HL-60/S4 treated with phorbol 12-myristate 13-acetate at 8.2 ng/mL for 4 days and 3 days (cell line): ENCODE measurements at regions not wholly inside any gene's neighbourhood (a gene's known extent, or its start where the extent isn't known, plus 50 kb on each side); places are given as distances from the start of the nearest gene placed in this dataset.
"Not testable (repeated sequence)": the region's sequence is repeated elsewhere in the genome, so short reads cannot be mapped to it uniquely, and the experiment has no call there.

Experiments
- in situ Hi-C: fragments of 300-500 bp; cut with MboI; formaldehyde crosslinking; loops from 2 replicates; pipeline ENCODE4 v1.15.0; 2022; ENCODE audit warnings: low sequenced_read_pairs

DNA sequence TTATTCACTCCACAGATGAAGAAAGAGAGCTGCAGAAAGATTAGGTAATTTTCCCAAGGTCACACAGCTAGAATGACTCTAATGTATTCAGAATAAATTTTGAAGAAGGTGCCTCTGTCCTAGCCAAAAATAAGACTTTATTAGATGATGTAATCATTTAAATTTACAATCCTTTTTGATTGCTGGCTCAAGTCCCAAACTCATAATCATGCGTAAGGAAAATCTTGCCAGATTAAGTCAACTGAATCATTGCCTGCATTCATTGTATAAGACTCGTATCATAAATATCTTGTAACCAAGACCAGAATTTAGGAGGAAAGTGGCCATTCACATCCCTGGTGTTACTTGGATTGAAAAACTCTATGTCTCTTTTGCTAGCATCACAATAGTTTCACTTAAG, 53.1 kb upstream of the STK39 start:
- in situ Hi-C loops: no loop called here

DNA sequence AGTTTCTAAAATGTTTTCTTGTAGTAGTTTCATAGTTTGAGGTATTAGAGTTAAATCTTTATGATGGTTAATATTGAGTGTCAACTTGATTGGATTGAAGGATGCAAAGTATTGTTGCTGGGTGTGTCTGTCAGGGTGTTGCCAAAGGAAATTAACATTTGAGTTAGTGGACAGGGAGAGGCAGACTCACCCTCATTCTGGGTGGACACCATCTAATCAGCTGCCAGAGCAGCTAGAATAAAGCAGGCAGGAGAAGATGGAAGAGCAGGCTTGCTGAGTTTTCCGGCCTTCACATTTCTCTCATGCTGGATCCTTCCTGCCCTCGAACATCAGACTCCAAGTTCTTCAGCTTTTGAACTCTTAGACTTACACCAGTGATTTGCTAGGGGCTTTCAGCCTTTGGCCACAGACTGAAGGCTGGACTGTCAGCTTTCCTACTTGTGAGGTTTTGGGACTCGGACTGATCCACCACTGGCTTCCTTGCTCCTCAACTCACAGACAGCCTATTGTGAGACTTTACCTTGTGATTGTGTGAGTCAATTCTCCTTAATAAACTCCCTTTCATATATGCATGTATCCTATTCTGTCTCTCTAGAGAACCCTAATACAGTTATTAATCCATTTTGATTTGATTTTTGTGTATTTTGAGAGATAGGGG, 56.8 kb upstream of the STK39 start:
- in situ Hi-C loops: no loop called here

DNA sequence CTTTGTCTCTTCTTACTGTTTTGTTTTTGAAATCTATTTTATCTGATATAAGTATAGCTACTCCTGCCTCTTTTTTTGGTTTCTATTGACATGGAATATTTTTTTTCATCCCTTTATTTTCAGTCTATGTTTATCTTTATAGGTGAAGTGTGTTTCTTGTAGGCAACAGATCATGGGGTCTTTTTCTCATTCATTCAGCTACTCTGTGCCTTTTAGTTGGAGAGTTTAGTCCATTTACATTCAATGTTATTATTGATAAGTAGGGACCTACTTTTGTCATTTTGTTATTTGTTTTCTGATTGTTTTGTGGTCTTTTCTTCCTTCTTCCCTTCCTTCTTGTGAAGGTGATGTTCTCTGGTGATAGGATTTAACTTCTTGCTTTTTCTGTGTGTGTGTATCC, 60.0 kb upstream of the STK39 start:
- in situ Hi-C loops: no loop called here

DNA sequence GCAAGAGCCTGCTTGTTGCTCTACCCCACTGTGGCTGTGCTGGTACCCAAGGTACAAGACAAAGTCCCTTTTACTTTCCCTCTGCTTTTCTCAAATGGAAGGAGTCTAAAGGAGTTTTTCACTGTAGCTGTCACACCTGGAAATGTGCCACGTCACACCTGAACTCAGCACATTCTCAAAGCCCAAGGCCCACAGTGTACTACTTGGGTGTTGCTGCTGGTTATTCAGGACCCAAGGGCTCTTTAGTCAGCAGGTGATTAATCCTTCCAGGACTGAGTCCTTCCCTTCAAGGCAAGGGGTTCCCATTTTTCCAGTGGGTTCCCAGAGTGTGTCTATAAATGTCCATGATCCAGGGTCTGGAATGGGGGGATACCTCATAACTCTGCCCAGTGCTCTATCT, 63.2 kb upstream of the STK39 start:
- in situ Hi-C loops: no loop called here

DNA sequence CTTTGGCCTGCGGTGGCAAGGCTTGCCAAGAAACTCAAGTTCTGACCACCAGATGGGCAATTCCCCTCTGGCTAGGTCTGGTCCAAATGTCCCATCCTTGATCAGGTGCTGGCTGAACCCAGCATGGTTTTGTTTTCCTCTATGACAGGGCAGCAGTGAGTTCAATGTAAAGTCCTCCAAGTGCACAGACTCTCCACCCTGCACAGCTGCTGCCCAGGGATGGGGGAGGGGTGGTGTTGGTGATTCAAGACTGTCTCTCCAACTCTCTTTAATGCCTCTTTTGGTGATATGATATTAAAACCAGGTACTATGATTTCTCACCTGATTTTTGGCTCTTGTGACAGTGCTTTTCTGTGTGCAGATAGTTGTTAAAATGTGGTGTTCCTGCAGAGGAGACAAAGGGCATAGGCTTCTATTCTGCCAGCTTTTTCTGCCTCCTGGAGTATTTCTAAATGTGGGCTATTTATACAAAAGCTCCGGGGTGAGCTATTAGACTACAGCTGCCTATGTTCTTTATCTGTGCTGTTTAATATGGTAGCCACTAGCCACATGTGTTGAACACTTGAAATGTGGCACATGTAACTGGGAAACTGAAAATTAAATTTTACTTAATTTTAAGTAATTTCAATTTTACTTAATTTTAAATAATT, 64.0 kb upstream of the STK39 start:
- in situ Hi-C loops: no loop called here

DNA sequence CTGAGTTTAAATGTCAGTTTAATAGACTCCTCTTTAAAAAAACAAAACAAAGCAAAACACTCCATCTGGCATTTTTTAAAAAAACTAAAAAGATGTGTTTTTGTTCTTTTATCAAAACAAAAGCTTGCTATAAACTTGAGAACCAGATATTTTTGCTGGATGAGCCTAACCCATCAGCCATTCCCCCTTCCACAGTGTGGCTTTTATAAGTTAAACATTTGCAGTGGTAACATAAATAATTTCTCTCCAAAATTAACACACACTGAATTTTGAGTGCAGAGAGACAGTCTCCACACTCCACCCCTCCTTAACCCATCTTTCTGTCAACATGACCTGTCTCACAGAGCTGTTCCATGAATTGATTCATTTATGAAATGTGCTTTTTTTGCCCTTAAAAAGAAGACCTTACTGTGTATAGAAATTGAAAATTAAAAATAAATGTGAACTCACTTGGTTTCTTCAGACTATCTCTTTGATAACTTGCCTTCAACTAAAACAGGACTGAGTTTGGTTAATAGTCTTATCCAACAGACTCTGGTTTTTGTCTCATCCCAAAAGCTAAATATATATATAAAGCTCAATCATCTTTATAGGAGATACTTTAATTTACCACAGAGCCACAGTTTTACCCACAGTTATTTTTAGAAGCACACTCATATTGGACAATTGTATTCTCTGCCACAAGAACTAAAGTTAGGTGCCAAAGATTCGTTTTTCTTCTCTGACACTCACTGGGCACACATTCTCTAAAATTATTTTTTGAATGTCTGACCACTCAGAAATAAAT, 64.8 kb upstream of the STK39 start:
- in situ Hi-C loops: no loop called here

DNA sequence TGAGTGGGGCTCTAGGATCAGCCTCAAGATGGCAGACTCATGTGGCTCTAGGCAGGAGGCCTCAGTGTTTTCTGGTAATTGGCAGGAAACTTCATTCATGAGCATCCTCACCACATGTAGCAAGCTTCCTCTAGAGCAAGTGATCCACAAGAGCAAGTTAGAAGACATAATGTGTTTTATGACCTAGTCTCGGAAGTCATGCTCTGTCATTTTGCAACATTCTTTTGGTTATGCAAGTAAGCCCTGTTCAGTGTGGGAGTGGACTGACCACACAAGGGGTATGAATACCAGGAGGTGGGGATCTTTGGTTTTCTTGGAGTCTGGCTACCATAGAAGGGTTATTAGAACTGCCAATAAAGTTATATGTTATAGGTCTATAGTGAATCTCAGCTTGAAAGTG, 66.8 kb upstream of the STK39 start:
- in situ Hi-C loops: no loop called here

DNA sequence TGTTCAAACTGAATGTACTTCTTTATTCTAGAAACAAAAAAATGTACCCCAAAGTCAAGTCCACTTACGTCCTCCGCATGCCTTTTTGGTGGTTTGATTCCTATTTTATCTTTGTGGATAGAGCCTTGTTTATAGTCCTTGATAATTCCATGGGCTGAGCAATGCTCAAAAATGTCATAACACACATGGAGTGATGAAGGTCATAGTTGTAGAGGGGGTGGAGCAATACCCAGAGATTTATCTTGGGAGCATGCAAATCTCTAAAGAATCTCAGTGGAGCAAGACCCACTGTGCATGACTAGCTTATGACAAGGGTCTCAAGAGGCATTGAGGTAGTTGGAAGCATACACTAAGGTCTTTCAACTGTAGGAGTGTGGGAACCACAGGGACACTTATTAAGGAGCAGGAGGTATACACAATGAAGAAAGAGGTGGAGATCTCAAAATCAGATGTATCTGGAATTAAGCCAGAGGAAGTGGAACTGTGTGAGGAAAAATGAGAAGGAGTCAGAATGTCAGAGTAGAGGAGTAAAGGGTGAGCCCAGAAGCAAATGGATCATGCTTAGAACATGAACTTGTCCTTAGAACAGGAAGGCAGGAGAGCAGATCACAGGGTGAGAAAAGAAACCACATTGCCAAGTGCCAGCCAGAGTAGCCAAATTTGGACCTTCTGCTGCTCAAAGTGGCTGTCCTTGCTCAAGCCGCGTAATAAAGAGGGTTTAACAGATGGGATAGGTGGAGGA, 68.1 kb upstream of the STK39 start:
- in situ Hi-C loops: no loop called here

DNA sequence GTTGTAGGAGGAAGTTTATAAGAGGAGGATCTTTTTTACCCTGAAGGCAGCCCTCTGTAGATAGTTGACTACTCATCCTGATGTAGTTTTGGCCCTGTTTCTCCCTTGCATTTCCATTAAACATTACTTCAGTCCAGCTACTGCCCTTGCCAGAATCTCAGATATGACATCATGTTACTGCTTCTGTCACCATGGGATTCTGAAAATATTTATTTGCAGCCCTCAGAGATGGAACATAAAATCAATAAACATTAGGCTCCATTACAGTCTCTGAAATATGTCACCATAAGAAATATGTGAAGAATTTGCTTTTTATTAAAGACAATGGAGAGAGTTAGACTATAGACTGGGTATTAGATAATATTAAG, 68.7 kb upstream of the STK39 start:
- in situ Hi-C loops: no loop called here

DNA sequence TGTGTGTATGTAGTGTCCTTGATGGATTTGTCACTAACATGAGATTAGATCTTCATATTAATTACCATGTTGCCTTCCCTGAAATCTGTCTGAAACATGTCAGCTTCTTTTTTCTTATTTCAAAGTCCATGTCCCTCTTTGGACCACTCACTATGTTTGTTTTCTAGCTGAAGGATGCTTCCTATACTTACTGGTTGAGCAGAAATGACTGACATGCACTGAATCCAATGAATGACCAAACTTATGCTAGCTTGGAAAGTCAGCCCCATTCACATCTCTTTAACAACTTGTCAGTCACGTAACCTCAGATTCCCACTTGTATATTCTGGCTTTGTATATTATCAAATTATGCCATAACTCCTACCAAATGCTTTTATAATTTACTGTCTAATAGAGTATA, 69.9 kb upstream of the STK39 start:
- in situ Hi-C loops: no loop called here

DNA sequence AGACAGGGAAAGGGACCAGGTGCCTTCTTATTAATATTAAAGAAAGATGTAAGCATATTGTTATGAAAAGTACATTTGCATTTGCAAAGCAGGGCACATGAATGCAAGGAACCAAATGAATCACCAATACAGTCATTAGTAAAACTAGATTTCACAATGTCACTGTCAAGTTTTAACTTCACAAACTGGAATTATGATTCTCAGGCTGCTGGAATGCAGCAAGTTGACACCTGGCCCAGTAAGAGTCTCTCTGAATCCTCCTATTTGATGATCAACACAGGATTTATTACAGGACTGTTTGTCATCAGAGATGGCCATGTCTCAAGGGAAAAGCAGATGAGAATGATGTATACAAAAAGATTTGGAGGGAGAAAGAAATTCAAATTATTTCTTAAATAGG, 72.9 kb upstream of the STK39 start:
- in situ Hi-C loops: no loop called here

DNA sequence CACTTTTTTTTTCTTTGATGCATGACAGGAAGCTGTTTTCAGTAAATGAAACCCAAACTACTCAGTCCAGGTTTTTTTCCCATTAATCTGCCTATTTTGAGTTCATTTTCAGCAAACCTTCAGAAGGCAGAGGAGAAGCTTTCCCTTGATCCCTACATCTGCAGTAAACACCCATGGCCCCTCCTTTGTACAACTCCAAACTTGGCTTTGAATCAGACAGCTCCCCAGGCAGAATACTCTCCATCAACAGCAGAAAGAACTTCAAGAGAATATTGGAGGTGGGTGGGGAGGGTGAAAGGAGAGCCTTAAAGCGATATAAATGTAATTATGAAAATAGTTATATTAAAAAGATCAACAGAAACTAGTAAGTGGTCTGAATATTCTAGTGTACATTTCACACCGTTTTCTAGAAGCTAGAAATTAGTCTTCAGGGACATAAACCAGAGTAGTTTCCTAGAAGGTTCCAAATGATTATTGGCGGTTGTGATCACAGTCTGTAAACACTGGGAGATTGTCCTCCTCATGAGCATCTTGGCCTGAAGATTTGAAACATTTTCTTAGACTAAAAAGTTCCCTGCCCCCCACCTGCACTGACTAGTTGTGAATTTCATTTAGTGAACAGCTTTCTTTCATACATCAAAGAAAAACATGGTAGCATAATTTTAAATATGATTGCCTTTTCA, 75.1 kb upstream of the STK39 start:
- in situ Hi-C loops: no loop called here

DNA sequence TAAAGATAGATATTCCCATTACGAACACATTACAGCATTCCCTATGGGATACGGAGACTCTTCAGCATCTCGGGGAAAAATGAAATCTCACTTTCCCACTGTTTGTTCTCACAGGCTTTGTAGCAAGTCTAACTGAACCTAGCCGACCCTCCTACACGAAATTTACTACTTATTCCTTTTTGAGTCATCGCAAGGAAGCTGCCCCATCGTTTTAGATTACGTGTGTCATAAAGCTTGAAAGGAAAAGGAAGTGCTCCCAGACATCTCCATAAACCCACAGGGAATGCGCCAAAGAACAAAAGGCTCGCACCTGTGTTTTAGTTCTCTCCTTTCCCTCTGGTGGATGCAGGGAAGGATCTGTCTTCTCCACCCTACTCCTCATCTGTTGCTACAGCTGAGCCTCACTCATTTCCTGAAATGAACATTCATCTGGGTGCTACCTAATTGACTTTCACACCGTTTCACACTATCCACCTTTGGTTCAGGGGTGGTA, 76.2 kb upstream of the STK39 start:
- in situ Hi-C loops: no loop called here

DNA sequence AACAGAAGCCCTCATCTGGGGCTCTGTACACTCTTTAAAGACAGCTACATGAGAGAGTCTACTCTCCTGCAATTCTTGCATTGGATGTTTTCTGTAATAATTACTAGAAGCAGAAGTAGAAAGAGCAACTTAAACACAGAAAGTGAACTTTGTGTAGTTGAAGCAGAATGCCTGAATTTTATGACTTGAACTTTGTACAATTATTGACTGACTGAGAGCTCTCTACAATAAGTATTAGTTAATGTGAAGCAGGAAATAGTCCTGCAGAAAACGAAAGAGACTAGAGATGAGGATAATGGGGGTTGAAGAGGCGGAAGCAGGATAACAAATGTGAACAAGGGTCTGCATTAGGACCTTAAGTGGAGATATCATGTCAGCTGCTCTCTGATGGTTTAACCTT, 79.2 kb upstream of the STK39 start:
- in situ Hi-C loops: no loop called here

DNA sequence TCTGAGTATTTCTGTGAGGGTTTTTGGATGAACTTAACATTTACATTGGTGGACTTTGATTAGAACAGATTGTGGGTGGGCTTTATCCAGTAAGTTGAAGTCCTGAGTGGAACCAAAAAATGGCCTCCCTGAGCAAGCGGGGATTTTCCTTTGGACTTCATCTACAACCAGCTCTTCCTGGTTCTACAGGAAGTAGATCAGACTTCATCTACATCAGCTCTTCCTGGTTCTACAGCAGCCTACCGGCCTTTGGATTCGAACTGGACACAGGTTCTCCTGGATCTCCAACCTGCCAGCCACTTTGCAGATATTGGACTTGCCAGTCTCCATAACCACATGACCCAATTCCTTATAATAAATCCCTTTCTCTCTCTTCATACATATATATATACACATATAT, 79.9 kb upstream of the STK39 start:
- in situ Hi-C loops: no loop called here

DNA sequence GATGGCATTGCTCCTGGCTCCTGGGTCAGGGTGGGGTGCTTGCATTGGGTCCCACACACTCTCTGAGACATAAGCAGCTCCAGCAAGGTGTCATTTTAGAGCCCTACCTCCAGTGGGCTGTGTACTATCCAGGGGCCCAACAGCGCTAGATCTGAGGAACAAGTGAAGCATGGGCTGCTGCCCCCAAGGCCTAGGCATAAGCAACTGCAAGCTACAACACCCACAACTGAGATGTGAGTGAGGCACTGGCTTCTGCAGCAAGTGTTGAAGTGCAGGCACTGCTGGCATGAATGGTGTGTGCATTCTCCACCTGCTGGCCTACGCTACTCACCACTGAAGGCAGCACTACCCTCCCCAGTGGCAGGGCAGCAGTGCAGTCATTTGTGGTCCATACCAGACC, 81.0 kb upstream of the STK39 start:
- in situ Hi-C loops: no loop called here

DNA sequence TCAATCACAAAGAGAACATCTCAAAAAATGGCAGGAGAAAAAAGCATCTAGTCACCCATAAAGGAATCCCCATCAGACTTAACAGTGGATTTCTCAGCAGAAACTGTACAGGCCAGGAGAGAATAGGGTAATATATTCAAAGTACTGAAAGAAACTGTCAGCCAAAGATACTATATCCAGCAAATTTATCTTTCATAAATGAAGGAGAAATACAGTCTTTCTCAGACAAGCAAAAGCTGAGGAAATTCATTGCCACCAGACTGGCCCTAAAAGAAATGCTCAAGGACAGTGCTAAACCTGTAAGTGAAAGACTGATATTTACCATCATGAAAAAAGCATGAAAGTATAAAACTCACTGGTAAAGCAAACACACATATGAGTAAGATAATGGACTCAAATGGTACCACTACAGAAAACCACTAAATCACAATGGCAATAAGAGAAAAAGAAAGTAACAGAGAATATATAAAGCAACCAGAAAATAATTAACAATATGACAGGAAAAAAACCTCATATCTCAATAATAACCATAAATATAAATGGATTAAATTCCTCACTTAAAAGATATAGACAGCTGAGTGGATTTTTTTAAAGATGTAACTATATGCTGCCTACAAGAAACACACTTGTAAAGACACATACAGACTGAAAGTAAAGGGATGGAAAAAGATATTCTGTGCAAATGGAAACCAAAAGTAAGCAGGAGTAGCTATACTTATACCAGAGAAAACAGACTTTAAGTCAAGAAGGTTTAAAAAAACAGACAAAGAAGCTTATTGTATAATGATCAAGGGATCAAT, 83.4 kb upstream of the STK39 start:
- in situ Hi-C loops: no loop called here

DNA sequence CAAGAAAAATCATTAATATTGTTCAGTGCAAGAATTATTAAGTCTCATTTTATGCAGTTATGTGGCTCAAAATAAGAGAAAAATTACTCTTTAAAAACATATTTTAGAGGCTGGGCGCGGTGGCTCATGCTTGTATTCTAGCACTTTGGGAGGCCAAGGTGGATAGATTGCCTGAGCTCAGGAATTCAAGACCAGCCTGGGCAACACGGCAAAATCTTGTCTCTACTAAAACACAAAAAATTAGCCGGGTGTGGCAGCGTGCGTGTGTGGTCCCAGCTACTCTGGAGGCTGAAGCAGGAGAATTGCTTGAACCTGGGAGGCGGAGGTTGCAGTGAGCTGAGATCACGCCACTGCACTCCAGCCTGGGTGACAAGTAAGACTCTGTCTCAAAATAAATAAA, 87.9 kb upstream of the STK39 start:
- in situ Hi-C loops: not testable (repeated sequence)

DNA sequence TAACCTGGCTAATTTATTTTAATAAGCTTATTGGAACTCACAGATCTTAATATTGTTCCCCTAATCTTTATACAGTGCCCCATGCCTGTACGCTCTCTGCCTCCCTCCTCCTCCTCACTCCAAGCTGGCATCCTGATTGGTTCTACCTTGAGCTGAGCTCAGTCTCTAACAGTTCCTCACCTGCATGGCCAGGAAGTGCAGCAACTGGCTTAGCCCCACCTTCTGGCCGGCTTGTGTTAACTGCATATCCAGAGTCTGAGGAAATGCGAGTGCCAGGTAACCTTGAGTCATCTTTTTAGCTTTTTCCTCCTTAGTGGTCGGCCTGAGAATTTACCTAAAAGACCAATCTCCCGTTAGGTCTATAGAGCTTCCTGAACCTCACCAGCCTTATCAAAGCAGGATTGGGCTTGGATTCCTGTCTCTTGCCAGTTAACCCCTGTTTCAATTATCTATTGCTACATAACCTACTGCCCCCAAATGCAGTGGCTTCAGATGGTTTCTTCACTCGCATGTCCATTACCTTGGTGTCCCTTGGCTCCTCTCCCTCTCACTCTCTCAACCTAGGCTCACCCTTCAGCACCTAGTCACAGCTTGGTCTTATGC, 89.5 kb upstream of the STK39 start:
- in situ Hi-C loops: no loop called here

DNA sequence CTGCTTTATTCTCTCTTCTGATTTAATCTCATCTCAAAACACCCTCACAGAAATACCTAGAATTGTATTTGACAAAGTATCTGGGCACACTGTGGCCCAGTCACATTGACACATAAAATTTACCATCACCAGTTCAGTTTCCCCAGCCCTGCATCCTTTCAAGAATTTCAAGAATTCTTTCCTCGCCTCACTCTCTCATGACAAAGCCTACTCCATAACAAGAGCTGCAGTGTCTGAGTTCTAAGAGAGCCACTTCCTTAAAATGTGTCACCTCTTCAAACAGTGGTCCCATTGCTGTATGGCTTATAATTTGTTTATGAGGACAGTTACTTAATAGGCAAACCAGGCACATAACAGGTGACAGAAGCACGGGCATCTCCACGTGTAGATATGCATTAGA, 90.9 kb upstream of the STK39 start:
- in situ Hi-C loops: no loop called here
